ENCODE measurements at regions not wholly inside any gene's neighbourhood (a gene's known extent, or its start where the extent isn't known, plus 50 kb on each side); places are given as distances from the start of the nearest gene placed in this dataset.
"Not testable (repeated sequence)": the region's sequence is repeated elsewhere in the genome, so short reads cannot be mapped to it uniquely, and the experiment has no call there.

GRCh38 chr20:11976966-11977365 lies 59.3 kb downstream of the BTBD3 start:
- no peak for DNase-seq

GRCh38 chr20:11978496-11978895 lies 60.8 kb downstream of the BTBD3 start:
- no peak for DNase-seq

- no peak for DNase-seq
Measured at GRCh38 chr20:11979306-11979990, 61.8 kb downstream of the BTBD3 start.

- DNase-seq: no peak
Measured at GRCh38 chr20:11980263-11980662, 62.6 kb downstream of the BTBD3 start.

GRCh38 chr20:11981366-11981947 lies 63.8 kb downstream of the BTBD3 start:
- DNase-seq: no peak

GRCh38 chr20:11982289-11982954 lies 64.7 kb downstream of the BTBD3 start:
- no peak for DNase-seq

- no peak for DNase-seq
Measured at GRCh38 chr20:11982955-11983470, 65.3 kb downstream of the BTBD3 start.

GRCh38 chr20:11986954-11987353 lies 69.3 kb downstream of the BTBD3 start:
- no peak for DNase-seq

GRCh38 chr20:11987526-11987925 lies 69.8 kb downstream of the BTBD3 start:
- no peak for DNase-seq

GRCh38 chr20:11989018-11989771 lies 71.5 kb downstream of the BTBD3 start:
- DNase-seq: no peak

- no peak for DNase-seq
Measured at GRCh38 chr20:11992426-11992825, 74.7 kb downstream of the BTBD3 start.

GRCh38 chr20:11993886-11994461 lies 76.3 kb downstream of the BTBD3 start:
- no peak for DNase-seq

GRCh38 chr20:11995805-11996567 lies 78.3 kb downstream of the BTBD3 start:
- DNase-seq: no peak

- DNase-seq: not testable (repeated sequence)
Measured at GRCh38 chr20:12004776-12005175, 87.1 kb downstream of the BTBD3 start.

GRCh38 chr20:12012241-12013222 lies 94.8 kb downstream of the BTBD3 start:
- no peak for DNase-seq

- DNase-seq: no peak
Measured at GRCh38 chr20:12014276-12014675, 96.6 kb downstream of the BTBD3 start.

GRCh38 chr20:12014736-12015135 lies 97.0 kb downstream of the BTBD3 start:
- DNase-seq: no peak

- no peak for DNase-seq
Measured at GRCh38 chr20:12016291-12016690, 98.6 kb downstream of the BTBD3 start.

GRCh38 chr20:12019715-12020114 lies 102.0 kb downstream of the BTBD3 start:
- DNase-seq: no peak

GRCh38 chr20:12020846-12021245 lies 103.2 kb downstream of the BTBD3 start:
- DNase-seq: no peak

GRCh38 chr20:12022126-12022525 lies 104.4 kb downstream of the BTBD3 start:
- DNase-seq: no peak

Data from NCI-H1694 (cell line).